ENCODE measurements at regions not wholly inside any gene's neighbourhood (a gene's known extent, or its start where the extent isn't known, plus 50 kb on each side); places are given as distances from the start of the nearest gene placed in this dataset.

DNA sequence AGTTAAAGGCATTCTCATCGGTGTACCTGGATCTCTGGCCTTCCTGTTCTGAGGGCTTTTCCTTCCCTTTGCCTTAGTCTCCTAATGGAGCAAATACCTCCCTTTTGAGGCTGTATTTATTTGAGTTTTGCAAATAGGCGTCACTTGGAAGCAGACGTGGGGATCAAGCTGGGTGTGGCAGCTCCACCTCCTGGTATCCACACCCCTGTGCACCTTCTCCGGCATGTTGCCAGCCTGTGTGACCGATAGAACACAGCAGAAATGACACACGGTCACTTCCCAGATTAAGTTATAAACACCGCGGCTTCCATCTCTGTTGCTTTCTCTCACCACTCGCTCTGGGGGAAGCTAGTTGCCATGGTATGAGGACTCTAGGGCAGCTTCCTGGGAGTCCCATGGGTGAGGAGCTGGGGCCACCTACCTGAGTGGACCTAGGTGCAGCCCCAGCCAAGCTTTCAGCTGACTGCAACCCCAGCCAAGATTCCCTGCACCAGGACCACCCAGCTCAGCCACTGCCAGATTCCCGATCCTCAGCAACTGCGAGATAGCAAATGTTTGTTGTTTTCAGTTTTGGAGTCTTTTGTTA lies 214.4 kb upstream of the MVB12B start:
- ChIA-PET POLR2A (no interaction called here), RAD21 (ENCODE audit: unreplicated experiment) (no interaction called here), SMC1A (ENCODE audit: uncharacterized antibody, unreplicated experiment) (no interaction called here), CTCF (no interaction called here)
- no TSS peak for BruUV-seq (replicated peaks)
- Histone ChIP-seq H3K9ac (ENCODE audit: control insufficient read depth, insufficient read depth, low read length) (no peak overlapping the region), H3K36me3 (ENCODE audit: control insufficient read depth in 2 of 2, insufficient read depth in 2 of 2, low read length in 1 of 2) (no peaks in the 10 kb centered on the region), H3K79me2 (ENCODE audit: control insufficient read depth, insufficient read depth, low read length) (no peaks in the 10 kb centered on the region), H3K4me3 (no peak overlapping the region), H3K27me3 (replicated peaks in 1 of 2; ENCODE audit: control insufficient read depth in 2 of 2, insufficient read depth in 2 of 2, low read length in 1 of 2) (peaks cover 0 to 4% of the 10 kb centered on the region in 2 experiments; a peak in 2 of 4 replicates), H2AFZ (ENCODE audit: control insufficient read depth, low read depth, low read length) (no peak overlapping the region), H4K20me1 (ENCODE audit: control insufficient read depth, insufficient read depth) (no peaks in the 10 kb centered on the region), H3K4me2 (ENCODE audit: control insufficient read depth, insufficient read depth) (no peak overlapping the region), H3K9me3 (replicated peaks; ENCODE audit: control insufficient read depth, insufficient read depth, low read length) (no peaks in the 10 kb centered on the region), H3K4me1 (ENCODE audit: control insufficient read depth, insufficient read depth, low read length) (no peaks in the 10 kb centered on the region), H3K27ac (ENCODE audit: control insufficient read depth, insufficient read depth) (no peak overlapping the region)
- 51% methylated on average over 11 of the region's 11 CpGs for WGBS (ENCODE audit: insufficient coverage, insufficient replicate concordance, low lambda C conversion rate, missing lambda C conversion rate)
- no peak for FAIRE-seq
- ATAC-seq: no peak
- DNase-seq (ENCODE audit: low read depth, low spot score): no peak
- in situ Hi-C loops (cut with MboI) (no loop called here), intact Hi-C loops (cut with micrococcal nuclease; ENCODE audit: unreplicated experiment) (no loop called here)
- no peak for TF ChIP-seq TCF7 (IDR thresholded peaks at IDR 0.05; ENCODE audit: borderline replicate concordance)

DNA sequence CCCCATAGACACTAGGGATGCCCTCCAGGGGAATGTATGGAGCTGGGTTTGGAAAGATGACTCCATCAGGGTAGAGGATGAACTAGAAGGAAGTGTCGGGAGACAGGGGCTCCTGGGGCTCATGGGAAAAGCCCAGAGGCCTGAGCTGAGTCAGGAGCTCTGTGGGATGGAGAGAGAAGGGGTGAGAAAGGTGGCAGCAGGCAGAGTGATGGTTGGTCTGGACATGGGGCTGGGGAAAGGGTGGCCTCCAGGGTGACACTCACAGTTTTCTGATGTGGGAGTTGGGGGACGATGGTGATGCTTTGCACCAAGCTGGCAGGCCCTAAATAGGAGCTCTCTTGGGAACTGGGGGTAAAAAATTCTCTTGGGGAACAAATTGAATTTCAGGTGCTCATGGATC lies 213.5 kb upstream of the MVB12B start:
- no TSS peak for BruUV-seq (replicated peaks)
- Histone ChIP-seq H4K20me1 (ENCODE audit: control insufficient read depth, insufficient read depth) (no peaks in the 10 kb centered on the region), H3K27ac (ENCODE audit: control insufficient read depth, insufficient read depth) (no peak overlapping the region), H3K79me2 (ENCODE audit: control insufficient read depth, insufficient read depth, low read length) (no peaks in the 10 kb centered on the region), H3K9me3 (replicated peaks; ENCODE audit: control insufficient read depth, insufficient read depth, low read length) (no peaks in the 10 kb centered on the region), H3K4me2 (ENCODE audit: control insufficient read depth, insufficient read depth) (no peak overlapping the region), H2AFZ (ENCODE audit: control insufficient read depth, low read depth, low read length) (no peak overlapping the region), H3K4me3 (no peak overlapping the region), H3K9ac (ENCODE audit: control insufficient read depth, insufficient read depth, low read length) (no peak overlapping the region), H3K4me1 (ENCODE audit: control insufficient read depth, insufficient read depth, low read length) (no peaks in the 10 kb centered on the region), H3K27me3 (replicated peaks in 1 of 2; ENCODE audit: control insufficient read depth in 2 of 2, insufficient read depth in 2 of 2, low read length in 1 of 2) (peaks cover 0 to 4% of the 10 kb centered on the region in 2 experiments; a peak in 2 of 4 replicates), H3K36me3 (ENCODE audit: control insufficient read depth in 2 of 2, insufficient read depth in 2 of 2, low read length in 1 of 2) (no peaks in the 10 kb centered on the region)
- in situ Hi-C loops (cut with MboI): no loop called here
- no peak for FAIRE-seq
- no peak for DNase-seq (ENCODE audit: low read depth, low spot score)
- TF ChIP-seq ZNF24 (IDR thresholded peaks at IDR 0.05): no peak
- TF ChIP-seq, protein P1, sequence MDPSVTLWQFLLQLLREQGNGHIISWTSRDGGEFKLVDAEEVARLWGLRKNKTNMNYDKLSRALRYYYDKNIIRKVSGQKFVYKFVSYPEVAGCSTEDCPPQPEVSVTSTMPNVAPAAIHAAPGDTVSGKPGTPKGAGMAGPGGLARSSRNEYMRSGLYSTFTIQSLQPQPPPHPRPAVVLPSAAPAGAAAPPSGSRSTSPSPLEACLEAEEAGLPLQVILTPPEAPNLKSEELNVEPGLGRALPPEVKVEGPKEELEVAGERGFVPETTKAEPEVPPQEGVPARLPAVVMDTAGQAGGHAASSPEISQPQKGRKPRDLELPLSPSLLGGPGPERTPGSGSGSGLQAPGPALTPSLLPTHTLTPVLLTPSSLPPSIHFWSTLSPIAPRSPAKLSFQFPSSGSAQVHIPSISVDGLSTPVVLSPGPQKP (IDR thresholded peaks at IDR 0.05; ENCODE audit: low read depth, low read length): no peak
- TF ChIP-seq SIN3A (IDR thresholded peaks at IDR 0.05; ENCODE audit: low read depth, low read length): no peak
- RAD21 ChIA-PET (ENCODE audit: unreplicated experiment): no interaction called here
- ATAC-seq: no peak
- intact Hi-C loops (cut with micrococcal nuclease; ENCODE audit: unreplicated experiment): no loop called here
- POLR2A ChIA-PET: no interaction called here
- WGBS (ENCODE audit: insufficient coverage, insufficient replicate concordance, low lambda C conversion rate, missing lambda C conversion rate): 0% methylated on average over 2 of the region's 2 CpGs
- CTCF ChIA-PET: interaction anchor here (0.6 kb wide), 1 partner anchor 285 kb away, joined by 3 read pairs; no protein-coding TSS in a partner anchor
- SMC1A ChIA-PET (ENCODE audit: uncharacterized antibody, unreplicated experiment): no interaction called here

Data from GM12878 (cell line).